Mesenchymal stem cell (in vitro differentiated cells and primary cell): ENCODE measurements at regions not wholly inside any gene's neighbourhood (a gene's known extent, or its start where the extent isn't known, plus 50 kb on each side); places are given as distances from the start of the nearest gene placed in this dataset.
"Not testable (repeated sequence)": the region's sequence is repeated elsewhere in the genome, so short reads cannot be mapped to it uniquely, and the experiment has no call there.

Experiments
- DNase-seq: peaks from one replicate; pipeline ENCODE4 v3.0.0-alpha.2; 2013
- H2AFZ ChIP-seq: one replicate; pipeline ENCODE4 v1.6.1; 2013; ENCODE audit warnings: low read depth, mild to moderate bottlenecking, control low read depth, inconsistent platforms, low read length, moderate library complexity
- H2AK5ac ChIP-seq: 2 replicates; pipeline ENCODE4 v1.6.1; 2013; ENCODE audit warnings: low read length, moderate library complexity, mild to moderate bottlenecking, inconsistent platforms; ENCODE audit not compliant: severe bottlenecking
- H2BK120ac ChIP-seq: one replicate; pipeline ENCODE4 v1.6.1; 2013; ENCODE audit warnings: low read depth, mild to moderate bottlenecking, inconsistent platforms, low read length, moderate library complexity
- H2BK12ac ChIP-seq, 2 experiments: one replicate each; pipeline ENCODE4 v1.6.1; 2013; ENCODE audit warnings: inconsistent platforms in 2 of 2, low read length in 2 of 2, mild to moderate bottlenecking in 2 of 2, moderate library complexity in 2 of 2, control low read depth in 1 of 2
- H2BK15ac ChIP-seq: one replicate; pipeline ENCODE4 v1.6.1; 2013; ENCODE audit warnings: mild to moderate bottlenecking, low read depth, inconsistent platforms; ENCODE audit not compliant: poor library complexity, severe bottlenecking
- H2BK5ac ChIP-seq: 2 replicates; pipeline ENCODE4 v1.6.1; 2013; ENCODE audit warnings: low read depth, mild to moderate bottlenecking, low read length, control low read depth, inconsistent platforms; ENCODE audit not compliant: poor library complexity, severe bottlenecking
- H3K14ac ChIP-seq, 2 experiments: one replicate each; pipeline ENCODE4 v1.6.1; 2013; ENCODE audit warnings: inconsistent platforms in 2 of 2, low read length in 2 of 2, control low read depth in 1 of 2, mild to moderate bottlenecking in 1 of 2, moderate library complexity in 1 of 2
- H3K18ac ChIP-seq, 2 experiments: one replicate each; pipeline ENCODE4 v1.6.1; 2013; ENCODE audit warnings: inconsistent platforms in 2 of 2, low read length in 2 of 2, control low read depth in 1 of 2, low read depth in 1 of 2, mild to moderate bottlenecking in 1 of 2
- H3K23ac ChIP-seq, 2 experiments: one replicate each; pipeline ENCODE4 v1.6.1; 2013; ENCODE audit warnings: inconsistent platforms in 2 of 2, low read length in 2 of 2, mild to moderate bottlenecking in 2 of 2, moderate library complexity in 2 of 2, control low read depth in 1 of 2
- H3K27ac ChIP-seq: 2 replicates; pipeline ENCODE4 v1.5.1; 2013; ENCODE audit warnings: mild to moderate bottlenecking, moderate library complexity, low read length, control low read depth, inconsistent platforms; ENCODE audit not compliant: poor library complexity, severe bottlenecking
- H3K27me3 ChIP-seq, 2 experiments: 2 replicates each; pipeline versions ENCODE4 v1.6.1 to v1.7.0; 2013; ENCODE audit warnings: low read length in 2 of 2, mild to moderate bottlenecking in 2 of 2, moderate library complexity in 2 of 2, control low read depth in 1 of 2, inconsistent platforms in 1 of 2; ENCODE audit not compliant: control insufficient read depth in 1 of 2, insufficient read depth in 1 of 2
- H3K36me3 ChIP-seq, 2 experiments: 2 replicates each; pipeline versions ENCODE4 v1.6.1 to v1.7.0; 2013; ENCODE audit warnings: low read length in 2 of 2, control low read depth in 1 of 2, inconsistent platforms in 1 of 2, low read depth in 1 of 2, mild to moderate bottlenecking in 1 of 2; ENCODE audit not compliant: insufficient read depth in 2 of 2, control insufficient read depth in 1 of 2
- H3K4ac ChIP-seq, 2 experiments: one replicate each; pipeline ENCODE4 v1.6.1; 2013; ENCODE audit warnings: inconsistent platforms in 2 of 2, low read length in 2 of 2, mild to moderate bottlenecking in 2 of 2, moderate library complexity in 2 of 2, control low read depth in 1 of 2, low read depth in 1 of 2
- H3K4me1 ChIP-seq: 2 replicates; pipeline ENCODE4 v1.6.1; 2013; ENCODE audit warnings: low read depth, low read length, control low read depth; ENCODE audit not compliant: control insufficient read depth, insufficient read depth
- H3K4me2 ChIP-seq: 2 replicates; pipeline ENCODE4 v1.6.1; 2013; ENCODE audit warnings: low read length, mild to moderate bottlenecking, inconsistent platforms; ENCODE audit not compliant: poor library complexity, severe bottlenecking
- H3K4me3 ChIP-seq, 2 experiments: 2 replicates each; pipeline versions ENCODE4 v1.5.1 to v1.7.0; 2013; ENCODE audit warnings: low read length in 2 of 2, mild to moderate bottlenecking in 2 of 2, control low read depth in 1 of 2, low read depth in 1 of 2; ENCODE audit not compliant: insufficient read depth in 1 of 2
- H3K79me1 ChIP-seq: replicated peaks from 2 replicates; pipeline ENCODE4 v1.6.1; 2013; ENCODE audit warnings: mild to moderate bottlenecking, control low read depth, low read length, inconsistent platforms; ENCODE audit not compliant: poor library complexity, severe bottlenecking
- H3K9ac ChIP-seq: 2 replicates; pipeline ENCODE4 v1.7.0; 2013; ENCODE audit warnings: mild to moderate bottlenecking, low read length, moderate library complexity
- H3K9me3 ChIP-seq: 2 replicates; pipeline ENCODE4 v1.7.0; 2013; ENCODE audit warnings: mild to moderate bottlenecking, low read length; ENCODE audit not compliant: control insufficient read depth
- H4K8ac ChIP-seq: one replicate; pipeline ENCODE4 v1.6.1; 2013; ENCODE audit warnings: inconsistent platforms, mild to moderate bottlenecking, low read length, moderate library complexity
- H4K91ac ChIP-seq: one replicate; pipeline ENCODE4 v1.6.1; 2013; ENCODE audit warnings: mild to moderate bottlenecking, low read length, inconsistent platforms
- WGBS: methylation state at CpG from one replicate; pipeline ENCODE4 v1.1.7; 2013; ENCODE audit warnings: mixed read lengths; 5-methylcytosine and 5-hydroxymethylcytosine counted together

GRCh38 chr7:42545049-42545724 lies 308.2 kb upstream of the GLI3 start:
- Histone ChIP-seq H3K4me1 (no peaks in the 10 kb centered on the region), H2BK120ac (no peak overlapping the region), H3K18ac (no peak overlapping the region), H2BK12ac (no peak overlapping the region), H3K9me3 (peaks cover 32% of the 10 kb centered on the region), H2AFZ (no peak overlapping the region), H3K23ac (no peak overlapping the region), H3K9ac (no peak overlapping the region), H2BK15ac (no peak overlapping the region), H3K4me3 (no peak overlapping the region), H3K27ac (no peak overlapping the region), H2BK5ac (no peak overlapping the region), H4K91ac (no peak overlapping the region), H3K36me3 (no peaks in the 10 kb centered on the region), H2AK5ac (no peak overlapping the region), H3K27me3 (no peaks in the 10 kb centered on the region), H3K79me1 (no peaks in the 10 kb centered on the region), H3K4ac (no peak overlapping the region), H3K4me2 (no peak overlapping the region), H3K14ac (no peak overlapping the region), H4K8ac (no peak overlapping the region)
- WGBS, result 77% methylated on average over 1 of the region's 1 CpG
- DNase-seq, result no peak

GRCh38 chr7:42543953-42544352 lies 306.9 kb upstream of the GLI3 start:
- H2BK120ac ChIP-seq, result no peak overlapping the region
- no peaks in the 10 kb centered on the region for H3K36me3 ChIP-seq
- H3K79me1 ChIP-seq, result no peaks in the 10 kb centered on the region
- H2BK15ac ChIP-seq, result no peak overlapping the region
- no peaks in the 10 kb centered on the region for H3K27me3 ChIP-seq
- no peak overlapping the region for H4K8ac ChIP-seq
- H3K9me3 ChIP-seq, result peaks cover 32% of the 10 kb centered on the region
- no peak overlapping the region for H3K14ac ChIP-seq
- no peak overlapping the region for H2BK12ac ChIP-seq
- no peak overlapping the region for H2AK5ac ChIP-seq
- H3K9ac ChIP-seq, result no peak overlapping the region
- H3K18ac ChIP-seq, result no peak overlapping the region
- no peak overlapping the region for H2BK5ac ChIP-seq
- DNase-seq, result no peak
- no peaks in the 10 kb centered on the region for H3K4me1 ChIP-seq
- WGBS, result 86% methylated on average over 4 of the region's 4 CpGs
- no peak overlapping the region for H3K4me3 ChIP-seq
- no peak overlapping the region for H3K27ac ChIP-seq
- no peak overlapping the region for H3K4me2 ChIP-seq
- H3K4ac ChIP-seq, result no peak overlapping the region
- no peak overlapping the region for H3K23ac ChIP-seq
- H2AFZ ChIP-seq, result no peak overlapping the region
- no peak overlapping the region for H4K91ac ChIP-seq

GRCh38 chr7:42542446-42542845 lies 305.4 kb upstream of the GLI3 start:
- not testable (repeated sequence) for H2BK5ac ChIP-seq, H3K4ac ChIP-seq, H3K23ac ChIP-seq, H4K91ac ChIP-seq, H2BK120ac ChIP-seq, H3K4me3 ChIP-seq, H3K4me1 ChIP-seq, DNase-seq, H3K14ac ChIP-seq, H3K27ac ChIP-seq, H3K79me1 ChIP-seq, H3K36me3 ChIP-seq, H2AFZ ChIP-seq, H4K8ac ChIP-seq, H3K9ac ChIP-seq, H3K18ac ChIP-seq, H2AK5ac ChIP-seq, H3K27me3 ChIP-seq, H3K4me2 ChIP-seq, H2BK12ac ChIP-seq, H2BK15ac ChIP-seq
- WGBS, result no CpG with 5 or more reads among the region's 1 CpG
- H3K9me3 ChIP-seq, result peaks cover 32% of the 10 kb centered on the region

GRCh38 chr7:42534441-42534840 lies 297.4 kb upstream of the GLI3 start:
- WGBS, result no CpG with 5 or more reads among the region's 1 CpG
- Histone ChIP-seq H3K27me3 (no peaks in the 10 kb centered on the region), H4K8ac (no peak overlapping the region), H3K4me1 (no peaks in the 10 kb centered on the region), H3K23ac (no peak overlapping the region), H3K27ac (no peak overlapping the region), H2BK12ac (no peak overlapping the region), H3K79me1 (no peaks in the 10 kb centered on the region), H3K36me3 (no peaks in the 10 kb centered on the region), H2BK5ac (no peak overlapping the region), H3K9me3 (peaks cover 19% of the 10 kb centered on the region), H2AFZ (no peak overlapping the region), H3K4ac (no peak overlapping the region), H3K4me3 (no peak overlapping the region), H3K4me2 (no peak overlapping the region), H2BK15ac (no peak overlapping the region), H3K14ac (no peak overlapping the region), H4K91ac (no peak overlapping the region), H3K18ac (no peak overlapping the region), H2AK5ac (no peak overlapping the region), H3K9ac (no peak overlapping the region), H2BK120ac (no peak overlapping the region)
- no peak for DNase-seq
